ENCODE measurements at regions not wholly inside any gene's neighbourhood (a gene's known extent, or its start where the extent isn't known, plus 50 kb on each side); places are given as distances from the start of the nearest gene placed in this dataset.
"Not testable (repeated sequence)": the region's sequence is repeated elsewhere in the genome, so short reads cannot be mapped to it uniquely, and the experiment has no call there.

DNA sequence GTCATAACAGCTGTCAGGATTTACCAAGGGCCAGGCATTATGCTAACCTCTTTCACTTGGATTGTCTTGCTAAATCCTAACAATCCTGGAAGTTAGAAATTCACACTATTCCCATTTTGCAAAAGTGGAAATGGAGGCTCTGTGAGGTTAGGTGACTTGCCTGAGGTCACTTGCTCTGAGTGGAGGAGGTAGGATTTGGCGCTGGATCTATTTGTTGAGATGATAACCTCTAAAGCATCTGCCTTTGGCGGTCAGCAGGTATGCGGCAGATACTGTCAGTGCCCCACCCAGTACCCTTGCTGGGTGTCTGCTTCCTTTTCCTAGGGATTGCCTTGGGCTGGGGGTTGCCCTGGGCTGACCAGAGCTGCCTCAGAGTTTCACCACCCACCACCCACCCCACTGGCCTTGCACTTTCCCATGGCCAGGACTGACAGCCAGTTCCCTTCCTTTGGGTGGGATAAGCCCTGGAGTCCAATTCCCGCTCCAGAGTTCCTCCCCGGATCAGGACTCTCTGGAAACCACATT, 164.8 kb upstream of the MSX2 start:
- DNase-seq (ENCODE audit: low read depth in 1 of 2, low spot score in 1 of 2) = no peak
- H3K27ac ChIP-seq (replicated peaks) = no peak overlapping the region
- TF ChIP-seq POLR2AphosphoS5 (IDR thresholded peaks at IDR 0.05; ENCODE audit: low read depth) = no peak
- TF ChIP-seq, protein P1, sequence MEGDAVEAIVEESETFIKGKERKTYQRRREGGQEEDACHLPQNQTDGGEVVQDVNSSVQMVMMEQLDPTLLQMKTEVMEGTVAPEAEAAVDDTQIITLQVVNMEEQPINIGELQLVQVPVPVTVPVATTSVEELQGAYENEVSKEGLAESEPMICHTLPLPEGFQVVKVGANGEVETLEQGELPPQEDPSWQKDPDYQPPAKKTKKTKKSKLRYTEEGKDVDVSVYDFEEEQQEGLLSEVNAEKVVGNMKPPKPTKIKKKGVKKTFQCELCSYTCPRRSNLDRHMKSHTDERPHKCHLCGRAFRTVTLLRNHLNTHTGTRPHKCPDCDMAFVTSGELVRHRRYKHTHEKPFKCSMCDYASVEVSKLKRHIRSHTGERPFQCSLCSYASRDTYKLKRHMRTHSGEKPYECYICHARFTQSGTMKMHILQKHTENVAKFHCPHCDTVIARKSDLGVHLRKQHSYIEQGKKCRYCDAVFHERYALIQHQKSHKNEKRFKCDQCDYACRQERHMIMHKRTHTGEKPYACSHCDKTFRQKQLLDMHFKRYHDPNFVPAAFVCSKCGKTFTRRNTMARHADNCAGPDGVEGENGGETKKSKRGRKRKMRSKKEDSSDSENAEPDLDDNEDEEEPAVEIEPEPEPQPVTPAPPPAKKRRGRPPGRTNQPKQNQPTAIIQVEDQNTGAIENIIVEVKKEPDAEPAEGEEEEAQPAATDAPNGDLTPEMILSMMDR (IDR thresholded peaks at IDR 0.05; ENCODE audit: insufficient read depth, low read length) = no peak
- no peak for TF ChIP-seq SPI1 (IDR thresholded peaks at IDR 0.05; ENCODE audit: borderline replicate concordance, low read depth)
- no peak for TF ChIP-seq GABPA (IDR thresholded peaks at IDR 0.05; ENCODE audit: low read depth)
- TF ChIP-seq REST (IDR thresholded peaks at IDR 0.05; ENCODE audit: insufficient replicate concordance, low read depth) = no peak

DNA sequence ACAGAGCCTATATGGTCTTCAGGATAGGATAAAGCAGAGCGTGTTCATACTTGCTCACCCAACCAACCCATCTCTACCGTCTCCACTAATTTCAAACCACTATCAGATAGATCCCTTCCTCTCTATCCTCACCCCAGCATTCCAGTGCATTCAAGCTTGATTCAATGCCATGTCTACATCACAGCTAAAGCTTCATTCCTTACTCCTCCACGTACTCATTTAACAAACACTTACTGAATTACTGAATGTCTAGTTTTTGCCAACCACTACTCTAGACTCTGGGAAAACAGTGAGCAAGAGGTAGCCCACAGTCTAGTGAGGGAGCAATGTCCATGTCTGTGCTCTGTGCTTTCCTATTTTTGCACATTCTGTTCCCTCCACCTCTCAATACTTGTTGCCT, 163.5 kb upstream of the MSX2 start:
- no peak for TF ChIP-seq REST (IDR thresholded peaks at IDR 0.05; ENCODE audit: insufficient replicate concordance, low read depth)
- no peak for TF ChIP-seq GABPA (IDR thresholded peaks at IDR 0.05; ENCODE audit: low read depth)
- TF ChIP-seq, protein P1 (IDR thresholded peaks at IDR 0.05; ENCODE audit: insufficient read depth, low read length) = no peak
- no peak for TF ChIP-seq POLR2AphosphoS5 (IDR thresholded peaks at IDR 0.05; ENCODE audit: low read depth)
- no peak for TF ChIP-seq SPI1 (IDR thresholded peaks at IDR 0.05; ENCODE audit: borderline replicate concordance, low read depth)
- no peak overlapping the region for H3K4me3 ChIP-seq (replicated peaks; ENCODE audit: insufficient read depth, low read length)
- DNase-seq (ENCODE audit: low read depth in 1 of 2, low spot score in 1 of 2) = no peak
- H3K27ac ChIP-seq (replicated peaks) = no peak overlapping the region
- no peaks in the 10 kb centered on the region for H3K27me3 ChIP-seq (ENCODE audit: insufficient read depth, poor library complexity, severe bottlenecking)

More for the DNA sequence above, 164.8 kb upstream of the MSX2 start:
- Histone ChIP-seq H3K4me3 (replicated peaks; ENCODE audit: insufficient read depth, low read length) (no peak overlapping the region), H3K27me3 (ENCODE audit: insufficient read depth, poor library complexity, severe bottlenecking) (no peaks in the 10 kb centered on the region)

DNA sequence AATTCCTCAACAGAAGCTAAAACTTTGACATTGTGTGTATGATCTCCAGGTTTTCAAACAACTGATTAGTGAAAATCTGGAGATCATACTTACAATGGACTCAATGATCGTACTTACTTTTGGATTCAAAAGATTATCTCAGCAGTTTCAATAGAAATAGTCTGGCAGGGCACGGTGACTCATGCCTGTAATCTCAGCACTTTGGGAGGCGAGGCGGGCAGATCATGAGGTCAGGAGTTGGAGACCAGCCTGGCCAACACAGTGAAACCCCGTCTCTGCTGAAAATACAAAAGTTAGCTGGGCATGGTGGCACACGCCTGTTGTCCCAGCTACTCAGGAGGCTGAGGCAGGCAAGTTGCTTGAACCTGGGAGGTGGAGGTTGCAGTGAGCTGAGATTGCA, 161.3 kb upstream of the MSX2 start:
- not testable (repeated sequence) for H3K27ac ChIP-seq (replicated peaks); DNase-seq (ENCODE audit: low read depth in 1 of 2, low spot score in 1 of 2); H3K27me3 ChIP-seq (ENCODE audit: insufficient read depth, poor library complexity, severe bottlenecking); H3K4me3 ChIP-seq (replicated peaks; ENCODE audit: insufficient read depth, low read length)

DNA sequence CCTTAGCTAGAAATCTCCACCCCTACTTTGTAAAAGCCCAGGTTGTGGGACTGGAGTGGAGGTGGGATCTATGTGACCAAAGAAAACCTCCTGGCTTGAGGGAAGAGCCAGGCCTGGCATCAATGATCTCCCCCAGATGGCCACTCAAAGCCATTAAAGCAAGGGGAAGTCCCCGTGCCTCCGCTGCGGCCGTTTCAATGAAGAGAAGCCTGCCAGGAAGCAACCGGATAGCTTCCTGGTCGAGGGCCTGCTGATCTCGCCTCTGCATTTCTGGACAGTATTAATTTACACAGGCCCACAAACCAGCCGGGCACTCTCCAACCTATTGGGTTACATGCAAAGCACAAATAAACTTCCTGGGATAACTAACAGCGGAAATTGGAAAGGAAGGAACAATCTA, 160.5 kb upstream of the MSX2 start:
- H3K27me3 ChIP-seq (ENCODE audit: insufficient read depth, poor library complexity, severe bottlenecking) = no peaks in the 10 kb centered on the region
- H3K27ac ChIP-seq (replicated peaks) = no peak overlapping the region
- TF ChIP-seq, protein P1 (IDR thresholded peaks at IDR 0.05; ENCODE audit: insufficient read depth, low read length) = no peak
- TF ChIP-seq GABPA (IDR thresholded peaks at IDR 0.05; ENCODE audit: low read depth) = no peak
- no peak for TF ChIP-seq POLR2AphosphoS5 (IDR thresholded peaks at IDR 0.05; ENCODE audit: low read depth)
- TF ChIP-seq SPI1 (IDR thresholded peaks at IDR 0.05; ENCODE audit: borderline replicate concordance, low read depth) = no peak
- no peak for DNase-seq (ENCODE audit: low read depth in 1 of 2, low spot score in 1 of 2)
- no peak overlapping the region for H3K4me3 ChIP-seq (replicated peaks; ENCODE audit: insufficient read depth, low read length)
